ENCODE measurements at regions not wholly inside any gene's neighbourhood (a gene's known extent, or its start where the extent isn't known, plus 50 kb on each side); places are given as distances from the start of the nearest gene placed in this dataset.

DNA sequence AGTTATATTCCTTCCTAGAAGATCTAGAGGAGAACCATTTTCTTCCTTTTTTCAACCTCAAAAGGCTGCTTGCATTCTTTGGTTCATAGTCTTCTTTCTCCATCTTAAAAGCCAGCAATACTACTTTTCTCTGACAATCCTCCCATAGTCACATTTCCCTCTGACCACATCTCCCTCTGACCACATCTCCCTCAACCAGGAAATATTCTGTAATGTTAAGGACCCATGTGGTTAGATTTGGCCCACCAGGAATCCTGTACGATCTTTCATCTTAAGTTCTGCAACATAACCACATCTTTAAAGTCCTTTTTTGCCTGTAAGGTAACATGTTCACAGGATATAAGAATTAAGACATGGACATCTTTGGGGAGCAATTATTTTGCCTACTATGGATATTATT lies 179.4 kb upstream of the SPEF2 start:
- Histone ChIP-seq H3K27ac (no peak overlapping the region), H3K4me1 (peaks cover 0 to 3% (median 0%) of the 10 kb centered on the region in 4 donors), H3K4me3 (no peak overlapping the region), H3K27me3 (no peaks in the 10 kb centered on the region), H3K36me3 (no peaks in the 10 kb centered on the region), H3K9me3 (no peaks in the 10 kb centered on the region)
- no peak for DNase-seq
- no peak for ATAC-seq
- intact Hi-C loops (cut with DNase I), result no loop called here
- TF ChIP-seq, protein P1, sequence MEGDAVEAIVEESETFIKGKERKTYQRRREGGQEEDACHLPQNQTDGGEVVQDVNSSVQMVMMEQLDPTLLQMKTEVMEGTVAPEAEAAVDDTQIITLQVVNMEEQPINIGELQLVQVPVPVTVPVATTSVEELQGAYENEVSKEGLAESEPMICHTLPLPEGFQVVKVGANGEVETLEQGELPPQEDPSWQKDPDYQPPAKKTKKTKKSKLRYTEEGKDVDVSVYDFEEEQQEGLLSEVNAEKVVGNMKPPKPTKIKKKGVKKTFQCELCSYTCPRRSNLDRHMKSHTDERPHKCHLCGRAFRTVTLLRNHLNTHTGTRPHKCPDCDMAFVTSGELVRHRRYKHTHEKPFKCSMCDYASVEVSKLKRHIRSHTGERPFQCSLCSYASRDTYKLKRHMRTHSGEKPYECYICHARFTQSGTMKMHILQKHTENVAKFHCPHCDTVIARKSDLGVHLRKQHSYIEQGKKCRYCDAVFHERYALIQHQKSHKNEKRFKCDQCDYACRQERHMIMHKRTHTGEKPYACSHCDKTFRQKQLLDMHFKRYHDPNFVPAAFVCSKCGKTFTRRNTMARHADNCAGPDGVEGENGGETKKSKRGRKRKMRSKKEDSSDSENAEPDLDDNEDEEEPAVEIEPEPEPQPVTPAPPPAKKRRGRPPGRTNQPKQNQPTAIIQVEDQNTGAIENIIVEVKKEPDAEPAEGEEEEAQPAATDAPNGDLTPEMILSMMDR (IDR thresholded peaks at IDR 0.05), result no peak
- TF ChIP-seq POLR2A (IDR thresholded peaks at IDR 0.05), result no peak
- 62% methylated on average over 1 of the region's 1 CpG for WGBS (ENCODE audit: insufficient coverage, low coverage, low lambda C conversion rate, missing lambda C conversion rate)

DNA sequence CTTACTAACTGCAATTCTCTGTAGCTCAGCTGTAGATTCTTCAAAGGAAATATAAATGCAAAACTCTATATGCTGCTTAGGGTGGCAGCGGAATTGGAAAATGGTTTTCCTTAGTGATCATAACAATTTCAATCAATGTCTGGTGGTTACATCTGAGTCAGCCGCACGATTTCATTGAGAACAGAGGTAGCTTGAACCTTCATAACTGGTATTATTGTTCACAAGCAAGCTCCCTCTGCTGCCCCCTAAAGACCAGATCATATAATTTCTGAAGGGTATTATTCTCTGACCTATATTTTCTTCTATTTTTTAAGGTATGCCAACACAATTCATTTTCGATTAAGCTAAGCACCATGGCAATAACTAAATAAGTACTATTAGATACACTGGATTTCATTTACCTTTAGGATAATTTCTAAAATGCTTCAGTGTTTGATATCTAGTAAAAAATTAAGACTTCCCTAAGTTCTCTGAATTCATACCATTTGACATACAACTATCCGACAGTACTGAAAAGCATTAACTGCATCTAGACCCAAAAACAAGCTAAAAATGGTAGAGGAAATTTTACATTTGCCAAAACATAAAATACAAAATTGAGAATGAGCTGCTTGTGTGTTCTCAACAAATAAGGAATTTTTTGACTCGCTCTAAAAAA lies 181.1 kb upstream of the SPEF2 start:
- DNase-seq, result no peak
- no peaks in the 10 kb centered on the region for H3K9me3 ChIP-seq
- no peaks in the 10 kb centered on the region for H3K36me3 ChIP-seq
- intact Hi-C loops (cut with DNase I), result no loop called here
- H3K4me1 ChIP-seq, result peaks cover 0 to 3% (median 0%) of the 10 kb centered on the region in 4 donors
- H3K27ac ChIP-seq, result no peak overlapping the region
- ATAC-seq, result peak; percentile 84 to 95 (median 90)
- no peaks in the 10 kb centered on the region for H3K27me3 ChIP-seq
- H3K4me3 ChIP-seq, result no peak overlapping the region
- TF ChIP-seq POLR2A (IDR thresholded peaks at IDR 0.05), result no peak
- TF ChIP-seq, protein P1 (IDR thresholded peaks at IDR 0.05), result peak; percentile 62 to 74 (median 71)
- 48% methylated on average over 6 of the region's 6 CpGs for WGBS (ENCODE audit: insufficient coverage, low coverage, low lambda C conversion rate, missing lambda C conversion rate)

DNA sequence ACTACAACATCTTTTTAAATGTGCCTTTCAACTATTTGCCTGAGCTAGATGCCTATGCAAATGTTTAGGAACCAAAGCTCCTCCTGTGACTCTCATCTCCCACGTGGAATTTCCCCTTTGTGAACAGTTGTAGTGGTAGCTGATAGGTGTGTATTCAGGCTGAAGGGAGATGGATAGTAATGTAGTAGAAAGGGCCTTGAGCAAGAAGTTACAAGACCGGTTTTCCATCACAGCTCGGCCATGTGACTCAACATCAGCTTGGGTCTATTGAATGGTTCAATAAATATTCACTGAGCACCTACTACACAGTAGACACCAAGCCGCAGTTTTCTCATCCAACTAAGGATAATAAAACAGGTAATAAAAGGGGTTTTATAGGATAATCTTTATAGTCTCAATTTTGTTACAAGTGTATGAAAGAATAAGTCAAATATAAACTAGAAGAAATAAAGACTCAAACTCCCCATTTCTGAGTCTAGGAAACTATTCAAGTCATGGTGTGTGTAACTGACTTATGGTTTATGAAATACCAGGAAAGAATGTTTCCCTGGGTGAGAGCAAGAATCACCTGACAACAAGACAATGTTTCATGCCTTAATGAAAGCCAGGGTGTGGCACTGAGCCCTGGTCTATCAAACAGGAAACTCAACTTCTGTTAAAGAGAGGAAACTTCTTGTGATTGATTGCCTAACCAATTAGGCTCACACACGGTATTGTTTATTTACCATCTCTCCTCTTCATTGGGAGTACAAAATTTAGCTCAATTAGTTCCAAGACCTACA lies 187.1 kb upstream of the SPEF2 start:
- Histone ChIP-seq H3K27ac (no peak overlapping the region), H3K36me3 (no peaks in the 10 kb centered on the region), H3K9me3 (no peaks in the 10 kb centered on the region), H3K27me3 (no peaks in the 10 kb centered on the region), H3K4me3 (no peak overlapping the region), H3K4me1 (no peaks in the 10 kb centered on the region)
- intact Hi-C loops (cut with DNase I), result no loop called here
- ATAC-seq, result no peak
- TF ChIP-seq, protein P1 (IDR thresholded peaks at IDR 0.05), result no peak
- TF ChIP-seq POLR2A (IDR thresholded peaks at IDR 0.05), result no peak
- 62% methylated on average over 5 of the region's 5 CpGs for WGBS (ENCODE audit: insufficient coverage, low coverage, low lambda C conversion rate, missing lambda C conversion rate)
- no peak for DNase-seq

DNA sequence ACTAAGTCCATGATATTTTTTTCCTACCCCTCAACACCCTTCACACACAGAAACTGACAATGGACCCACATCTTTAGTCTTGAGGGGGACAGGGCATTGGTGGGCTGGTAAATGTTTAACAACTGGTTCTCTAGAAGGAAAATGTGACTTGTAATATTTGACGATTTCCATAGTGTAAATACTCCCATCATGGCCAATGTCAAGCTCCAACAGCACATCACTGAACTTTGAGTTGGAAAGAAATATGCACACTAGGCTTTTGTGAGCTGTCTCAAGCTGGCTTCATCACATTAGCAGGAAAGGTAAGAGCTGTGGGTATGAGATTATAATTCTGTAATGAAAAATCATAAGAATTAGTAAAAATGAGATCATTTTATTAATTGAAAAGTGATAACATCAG lies 189.9 kb upstream of the PRLR start:
- Histone ChIP-seq H3K4me1 (peaks cover 0 to 27% (median 10%) of the 10 kb centered on the region in 4 donors), H3K9me3 (no peaks in the 10 kb centered on the region), H3K36me3 (no peaks in the 10 kb centered on the region), H3K27me3 (no peaks in the 10 kb centered on the region), H3K27ac (no peak overlapping the region), H3K4me3 (no peak overlapping the region)
- DNase-seq (no peak), ATAC-seq (peak in 2 of 4 donors; percentile 14 to 23)
- 36% methylated on average over 1 of the region's 1 CpG for WGBS (ENCODE audit: insufficient coverage, low coverage, low lambda C conversion rate, missing lambda C conversion rate)
- intact Hi-C loops (cut with DNase I), result no loop called here
- TF ChIP-seq, protein P1 (IDR thresholded peaks at IDR 0.05), result no peak
- no peak for TF ChIP-seq POLR2A (IDR thresholded peaks at IDR 0.05)
